Gastrocnemius medialis (tissue), 4 donors: ENCODE measurements at regions not wholly inside any gene's neighbourhood (a gene's known extent, or its start where the extent isn't known, plus 50 kb on each side); places are given as distances from the start of the nearest gene placed in this dataset.

Experiments used
- ATAC-seq, 2 donors: fragments of 150-250 bp; one replicate each; pipeline ENCODE4 v1.9.1; 2016
- DNase-seq, 2 donors: peaks; one replicate each; pipeline ENCODE4 v3.0.0-alpha.2; 2019
- H3K27ac ChIP-seq, 4 donors: fragments of 200-600 bp; sonication (generic); 1 replicate in 1 of 4; 2 replicates in 3 of 4; pipeline ENCODE4 v1.5.1; 2016 to 2018; ENCODE audit warnings: mild to moderate bottlenecking in 2 of 4, moderate library complexity in 1 of 4
- H3K27me3 ChIP-seq, 3 donors: fragments of 200-600 bp; sonication (generic) in 2 of 3; 1 replicate in 1 of 3; 2 replicates in 2 of 3; pipeline versions ENCODE4 v1.5.1 to v1.6.0; 2016 to 2019; ENCODE audit warnings: mild to moderate bottlenecking in 1 of 3, moderate library complexity in 1 of 3
- H3K36me3 ChIP-seq, 2 donors: fragments of 200-600 bp; sonication (generic) in 1 of 2; one replicate each; pipeline ENCODE4 v1.5.1; 2017 to 2018
- H3K4me1 ChIP-seq, 2 donors: fragments of 200-600 bp; sonication (generic) in 1 of 2; one replicate each; pipeline ENCODE4 v1.5.1; 2016 to 2017; ENCODE audit warnings: mild to moderate bottlenecking in 2 of 2
- H3K4me3 ChIP-seq, 4 donors: fragments of 200-600 bp; sonication (generic) in 3 of 4; 1 replicate in 1 of 4; 2 replicates in 3 of 4; pipeline ENCODE4 v1.5.1; 2016 to 2019; ENCODE audit warnings: mild to moderate bottlenecking in 2 of 4
- H3K9me3 ChIP-seq, 3 donors: fragments of 200-600 bp; sonication (generic) in 2 of 3; 1 replicate in 1 of 3; 2 replicates in 2 of 3; pipeline ENCODE4 v1.5.1; 2016 to 2019
- CTCF ChIP-seq, 5 experiments: fragments of 450-650 bp in 3 of 5; fragments of 200-600 bp in 2 of 5; sonication (generic) in 2 of 5; IDR thresholded peaks in 4 of 5; conservative IDR thresholded peaks in 1 of 5; 1 replicate in 4 of 5; 2 replicates in 1 of 5; pipeline ENCODE4 v1.5.1; 2016 to 2019; ENCODE audit warnings: antibody characterized with exemption in 5 of 5, mild to moderate bottlenecking in 3 of 5, moderate library complexity in 3 of 5
- POLR2A ChIP-seq, 2 donors: fragments of 450-650 bp; IDR thresholded peaks; one replicate each; pipeline ENCODE4 v1.6.1; 2017; ENCODE audit warnings: antibody characterized with exemption in 2 of 2, mild to moderate bottlenecking in 2 of 2, moderate library complexity in 2 of 2
- in situ Hi-C, 4 donors: fragments of 200-750 bp; cut with MboI; loops; one replicate each; pipeline versions ENCODE4 v1.15.0 to v1.8.0; 2017; ENCODE audit warnings: low sequenced_read_pairs in 4 of 4
- intact Hi-C: fragments of 100-400 bp; cut with DNase I; formaldehyde crosslinking; loops from one replicate; pipeline ENCODE4 v1.15.1; 2023; ENCODE audit warnings: low total_unique reads

GRCh38 chr10:29069941-29070340 lies 218.9 kb upstream of the LYZL1 start:
- Histone ChIP-seq H3K36me3 (no peaks in the 10 kb centered on the region), H3K4me3 (no peak overlapping the region), H3K9me3 (no peaks in the 10 kb centered on the region), H3K27me3 (peaks cover 0 to 2% (median 0%) of the 10 kb centered on the region in 3 donors), H3K4me1 (no peaks in the 10 kb centered on the region), H3K27ac (no peak overlapping the region)
- DNase-seq, result no peak
- ATAC-seq, result no peak
- intact Hi-C loops, result no loop called here
- no peak for TF ChIP-seq CTCF (IDR thresholded peaks at IDR 0.05 in 4 of 5, conservative IDR thresholded peaks at IDR 0.05 in 1 of 5)
- no peak for TF ChIP-seq POLR2A (IDR thresholded peaks at IDR 0.05)
- in situ Hi-C loops, result no loop called here

GRCh38 chr10:29078919-29079318 lies 210.0 kb upstream of the LYZL1 start:
- intact Hi-C loops (no loop called here), in situ Hi-C loops (no loop called here)
- Histone ChIP-seq H3K36me3 (no peaks in the 10 kb centered on the region), H3K4me3 (no peak overlapping the region), H3K27ac (no peak overlapping the region), H3K27me3 (no peaks in the 10 kb centered on the region), H3K9me3 (no peaks in the 10 kb centered on the region), H3K4me1 (no peaks in the 10 kb centered on the region)
- DNase-seq (no peak), ATAC-seq (no peak)
- TF ChIP-seq CTCF (IDR thresholded peaks at IDR 0.05 in 4 of 5, conservative IDR thresholded peaks at IDR 0.05 in 1 of 5) (no peak), POLR2A (IDR thresholded peaks at IDR 0.05) (no peak)

- H3K9me3 ChIP-seq, result no peaks in the 10 kb centered on the region
- no peaks in the 10 kb centered on the region for H3K4me1 ChIP-seq
- no peaks in the 10 kb centered on the region for H3K27me3 ChIP-seq
- DNase-seq (no peak), ATAC-seq (no peak)
- in situ Hi-C loops, result no loop called here
- no peak overlapping the region for H3K27ac ChIP-seq
- no peak overlapping the region for H3K4me3 ChIP-seq
- intact Hi-C loops, result no loop called here
- no peak for TF ChIP-seq CTCF (IDR thresholded peaks at IDR 0.05 in 4 of 5, conservative IDR thresholded peaks at IDR 0.05 in 1 of 5)
- no peak for TF ChIP-seq POLR2A (IDR thresholded peaks at IDR 0.05)
- H3K36me3 ChIP-seq, result no peaks in the 10 kb centered on the region
These were observed 207.6 kb upstream of the LYZL1 start for GRCh38 chr10:29081231-29081630.

GRCh38 chr10:29081951-29082685 lies 206.8 kb upstream of the LYZL1 start:
- intact Hi-C loops, result no loop called here
- Histone ChIP-seq H3K27ac (no peak overlapping the region), H3K4me1 (no peaks in the 10 kb centered on the region), H3K27me3 (no peaks in the 10 kb centered on the region), H3K9me3 (no peaks in the 10 kb centered on the region), H3K4me3 (no peak overlapping the region), H3K36me3 (no peaks in the 10 kb centered on the region)
- DNase-seq, result no peak
- in situ Hi-C loops, result no loop called here
- no peak for ATAC-seq
- TF ChIP-seq CTCF (IDR thresholded peaks at IDR 0.05 in 4 of 5, conservative IDR thresholded peaks at IDR 0.05 in 1 of 5) (no peak), POLR2A (IDR thresholded peaks at IDR 0.05) (no peak)

GRCh38 chr10:29083096-29083495 lies 205.8 kb upstream of the LYZL1 start:
- Histone ChIP-seq H3K27me3 (no peaks in the 10 kb centered on the region), H3K27ac (no peak overlapping the region), H3K4me3 (no peak overlapping the region), H3K4me1 (no peaks in the 10 kb centered on the region), H3K36me3 (no peaks in the 10 kb centered on the region), H3K9me3 (no peaks in the 10 kb centered on the region)
- no peak for ATAC-seq
- intact Hi-C loops, result no loop called here
- DNase-seq, result no peak
- TF ChIP-seq CTCF (IDR thresholded peaks at IDR 0.05 in 4 of 5, conservative IDR thresholded peaks at IDR 0.05 in 1 of 5) (no peak), POLR2A (IDR thresholded peaks at IDR 0.05) (no peak)
- in situ Hi-C loops, result no loop called here
